Neural progenitor cell (in vitro differentiated cells): ENCODE measurements at regions not wholly inside any gene's neighbourhood (a gene's known extent, or its start where the extent isn't known, plus 50 kb on each side); places are given as distances from the start of the nearest gene placed in this dataset.

Experiments used
- CTCF ChIP-seq: fragments of 200-600 bp; sonication (generic); IDR thresholded peaks from 2 replicates; pipeline ENCODE4 v1.5.1; 2017; ENCODE audit warnings: antibody characterized with exemption, mild to moderate bottlenecking
- EZH2 ChIP-seq: fragments of 200-600 bp; sonication (generic); IDR thresholded peaks from 2 replicates; pipeline ENCODE4 v1.6.1; 2017; ENCODE audit warnings: antibody characterized with exemption, mild to moderate bottlenecking, moderate library complexity
- EZH2phosphoT487 ChIP-seq: fragments of 200-600 bp; sonication (generic); IDR thresholded peaks from 2 replicates; pipeline ENCODE4 v1.6.1; 2017; ENCODE audit warnings: antibody characterized with exemption

- no peak for TF ChIP-seq CTCF
- TF ChIP-seq EZH2phosphoT487 = no peak
- TF ChIP-seq EZH2 = no peak
Measured at GRCh38 chr6:14719270-14719669, 526.6 kb upstream of the JARID2 start.
